Thyroid gland (tissue), 4 donors: ENCODE measurements at regions not wholly inside any gene's neighbourhood (a gene's known extent, or its start where the extent isn't known, plus 50 kb on each side); places are given as distances from the start of the nearest gene placed in this dataset. TPM values are rescaled to one million over a fixed set of nuclear protein-coding genes. Genes with fewer than 3 reads are reported as not detected.

Experiments
- DNase-seq, 2 donors: peaks; one replicate each; pipeline ENCODE4 v3.0.0-alpha.2; 2019
- H3K27ac ChIP-seq, 3 donors: fragments of 200-600 bp; sonication (generic); 1 replicate in 2 of 3; 2 replicates in 1 of 3; pipeline ENCODE4 v1.5.1; 2016 to 2019; ENCODE audit warnings: mild to moderate bottlenecking in 1 of 3, moderate library complexity in 1 of 3
- H3K27me3 ChIP-seq: fragments of 200-600 bp; sonication (generic); one replicate; pipeline ENCODE4 v1.5.1; 2019
- H3K36me3 ChIP-seq, 2 donors: fragments of 200-600 bp; sonication (generic); one replicate each; pipeline ENCODE4 v1.5.1; 2016 to 2019
- H3K4me1 ChIP-seq, 2 donors: fragments of 200-600 bp; sonication (generic); one replicate each; pipeline ENCODE4 v1.5.1; 2017 to 2019
- H3K4me3 ChIP-seq, 3 donors: fragments of 200-600 bp; sonication (generic); replicated peaks in 1 of 3; 1 replicate in 2 of 3; 2 replicates in 1 of 3; pipeline ENCODE4 v1.5.1; 2016; ENCODE audit warnings: mild to moderate bottlenecking in 1 of 3
- H3K9me3 ChIP-seq: fragments of 200-600 bp; sonication (generic); one replicate; pipeline ENCODE4 v1.5.1; 2017
- CTCF ChIP-seq, 6 experiments: fragments of 200-600 bp in 3 of 6; fragments of 450-650 bp in 3 of 6; sonication (generic) in 3 of 6; IDR thresholded peaks; one replicate each; pipeline ENCODE4 v1.5.1; 2016 to 2019; ENCODE audit warnings: antibody characterized with exemption in 6 of 6, mild to moderate bottlenecking in 2 of 6, inconsistent platforms in 1 of 6, moderate library complexity in 1 of 6
- POLR2A ChIP-seq, 2 donors: fragments of 450-650 bp; IDR thresholded peaks; one replicate each; pipeline ENCODE4 v1.6.1; 2017; ENCODE audit warnings: antibody characterized with exemption in 2 of 2, mild to moderate bottlenecking in 2 of 2, moderate library complexity in 1 of 2
- WGBS, 2 donors: methylation state at CpG; one replicate each; pipeline ENCODE4 v1.1.5; 2017; 5-methylcytosine and 5-hydroxymethylcytosine counted together
- intact Hi-C: fragments of 100-400 bp; cut with DNase I; formaldehyde crosslinking; loops from one replicate; pipeline ENCODE4 v1.15.1; 2023
- small RNA-seq: library from RNA; depleted of rRNA; stranded (forward); fragments of <200 nt; gene quantifications from one replicate; pipeline ENCODE3, GENCODE V24; 2016

DNA sequence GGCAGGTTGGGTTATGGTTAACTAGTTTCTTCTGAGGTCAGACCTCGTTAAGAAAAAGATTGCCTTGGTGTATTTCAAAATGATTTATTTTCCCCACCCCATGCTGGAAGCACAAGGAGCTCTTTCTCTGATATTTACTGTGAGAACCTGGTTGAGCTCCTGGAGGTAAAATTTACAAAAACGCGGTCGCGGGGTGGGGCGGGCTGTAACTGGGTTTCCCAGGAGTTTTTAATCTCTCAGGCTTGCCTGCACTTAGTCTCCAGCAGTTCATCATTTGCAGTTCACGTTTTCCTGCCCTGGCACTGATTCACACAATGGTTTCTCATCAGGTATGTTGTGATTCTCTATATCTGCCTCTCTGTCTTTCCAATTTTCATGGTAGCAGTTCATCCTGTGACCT is 67.9 kb upstream of the PDE3A start:
- no peaks in the 10 kb centered on the region for H3K4me1 ChIP-seq

DNA sequence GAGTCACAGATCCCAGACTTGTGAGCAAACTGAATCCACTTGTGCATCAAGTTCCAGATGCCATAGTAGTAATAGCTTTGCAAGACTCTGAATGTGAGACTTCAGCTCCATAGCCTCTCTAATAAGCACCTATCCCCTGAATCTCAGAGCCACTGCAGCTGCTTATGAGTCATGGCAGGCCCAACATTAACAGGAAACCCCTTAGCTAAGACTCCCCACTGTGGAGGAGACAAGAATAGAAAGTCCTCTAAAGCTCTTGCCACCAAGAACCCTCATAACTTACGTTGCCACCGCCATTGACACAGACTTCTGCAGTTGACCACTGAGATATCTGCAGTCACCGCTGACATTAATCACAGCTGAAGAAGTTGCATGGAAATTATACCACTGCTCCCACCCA is 62.9 kb upstream of the PDE3A start:
- intact Hi-C loops, result no loop called here
- Histone ChIP-seq H3K4me3 (no peak overlapping the region), H3K4me1 (no peaks in the 10 kb centered on the region), H3K9me3 (no peaks in the 10 kb centered on the region), H3K27ac (no peak overlapping the region), H3K27me3 (no peaks in the 10 kb centered on the region), H3K36me3 (no peaks in the 10 kb centered on the region)
- TF ChIP-seq POLR2A (IDR thresholded peaks at IDR 0.05) (no peak), CTCF (IDR thresholded peaks at IDR 0.05) (no peak)
- no peak for DNase-seq
- 100% methylated on average over 3 of the region's 3 CpGs for WGBS, 2 donors

More for the DNA sequence above, 67.9 kb upstream of the PDE3A start:
- intact Hi-C loops, result no loop called here
- WGBS, 2 donors, result 76 to 79% methylated on average over 7 of the region's 7 CpGs
- H3K9me3 ChIP-seq, result no peaks in the 10 kb centered on the region
- no peak overlapping the region for H3K4me3 ChIP-seq
- H3K27me3 ChIP-seq, result no peaks in the 10 kb centered on the region
- no peaks in the 10 kb centered on the region for H3K36me3 ChIP-seq
- H3K27ac ChIP-seq, result no peak overlapping the region
- no peak for DNase-seq
- TF ChIP-seq POLR2A (IDR thresholded peaks at IDR 0.05), result no peak
- no peak for TF ChIP-seq CTCF (IDR thresholded peaks at IDR 0.05)

DNA sequence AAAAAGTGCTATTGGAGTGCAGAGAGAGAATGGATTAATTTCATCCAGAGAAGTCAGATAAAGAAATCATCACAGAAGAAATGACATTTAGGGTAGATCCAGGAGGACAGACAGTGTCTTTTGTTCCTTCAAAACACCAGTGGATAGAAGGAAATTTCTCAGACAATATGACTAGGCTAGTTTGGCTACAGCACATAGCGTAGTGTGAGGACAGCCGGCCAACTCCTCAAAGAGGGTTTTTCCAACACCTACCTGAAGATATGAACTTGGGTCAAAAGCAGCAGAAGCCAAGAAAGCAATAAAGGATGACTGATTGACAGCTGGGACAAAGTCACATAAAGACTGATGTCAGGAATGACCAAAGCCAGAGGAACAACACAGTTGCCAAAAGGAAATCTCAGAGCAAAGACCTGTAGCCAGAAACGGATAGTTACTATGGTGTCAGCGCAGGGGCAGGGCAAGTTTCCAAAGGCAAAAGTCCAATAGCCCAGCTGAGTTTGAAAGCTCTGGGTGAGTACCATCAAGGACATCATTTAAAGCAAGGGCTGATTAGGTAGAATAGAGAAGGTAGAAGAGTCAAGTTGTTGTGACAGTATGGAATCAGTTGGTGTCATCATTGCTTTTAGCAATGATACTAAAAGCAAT is 58.7 kb upstream of the PDE3A start:
- TF ChIP-seq POLR2A (IDR thresholded peaks at IDR 0.05) (no peak), CTCF (IDR thresholded peaks at IDR 0.05) (no peak)
- H3K27me3 ChIP-seq, result no peaks in the 10 kb centered on the region
- H3K4me1 ChIP-seq, result no peaks in the 10 kb centered on the region
- DNase-seq, result no peak
- no peaks in the 10 kb centered on the region for H3K9me3 ChIP-seq
- H3K36me3 ChIP-seq, result no peaks in the 10 kb centered on the region
- WGBS, 2 donors, result 81 to 88% methylated on average over 4 of the region's 4 CpGs
- intact Hi-C loops, result no loop called here
- H3K4me3 ChIP-seq, result no peak overlapping the region
- no peak overlapping the region for H3K27ac ChIP-seq

DNA sequence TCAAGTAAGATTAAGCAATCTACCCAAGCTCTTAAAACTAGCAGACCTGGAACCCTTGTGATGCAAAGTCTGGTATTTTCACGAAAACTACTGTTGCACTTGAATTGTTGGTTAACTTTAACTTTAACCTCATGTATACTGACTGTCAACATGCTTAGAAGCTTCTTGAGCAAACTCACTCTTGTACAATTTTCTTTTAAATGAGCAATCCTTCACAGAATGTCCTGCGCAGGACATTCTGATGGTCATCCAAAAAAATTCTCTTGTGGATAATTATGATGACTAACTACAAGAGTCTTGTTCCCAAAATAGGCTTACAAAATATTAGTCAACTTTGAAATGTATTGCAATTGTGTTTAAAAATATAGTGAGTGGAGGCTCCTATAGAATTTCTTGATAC is 54.0 kb upstream of the PDE3A start:
- Histone ChIP-seq H3K27ac (no peak overlapping the region), H3K4me1 (no peaks in the 10 kb centered on the region), H3K27me3 (no peaks in the 10 kb centered on the region), H3K36me3 (no peaks in the 10 kb centered on the region), H3K9me3 (no peaks in the 10 kb centered on the region), H3K4me3 (no peak overlapping the region)
- no peak for DNase-seq
- intact Hi-C loops, result no loop called here
- no peak for TF ChIP-seq CTCF (IDR thresholded peaks at IDR 0.05)
- no peak for TF ChIP-seq POLR2A (IDR thresholded peaks at IDR 0.05)
- WGBS, 2 donors, result 62 to 72% methylated on average over 2 of the region's 2 CpGs

GRCh38 chr12:20317554-20317953 is 50.8 kb upstream of the PDE3A start:
- Histone ChIP-seq H3K27ac (no peak overlapping the region), H3K4me3 (no peak overlapping the region), H3K36me3 (no peaks in the 10 kb centered on the region), H3K27me3 (no peaks in the 10 kb centered on the region), H3K9me3 (no peaks in the 10 kb centered on the region), H3K4me1 (no peaks in the 10 kb centered on the region)
- TF ChIP-seq POLR2A (IDR thresholded peaks at IDR 0.05), result no peak
- TF ChIP-seq CTCF (IDR thresholded peaks at IDR 0.05), result no peak
- WGBS, 2 donors, result 94 to 96% methylated on average over 4 of the region's 4 CpGs
- no peak for DNase-seq
- intact Hi-C loops, result no loop called here

Small RNAs in the stretch of these regions (small RNA-seq; reads per million reads assigned to genes)
- not detected for gene RNU1-146P
